ENCODE measurements at regions not wholly inside any gene's neighbourhood (a gene's known extent, or its start where the extent isn't known, plus 50 kb on each side); places are given as distances from the start of the nearest gene placed in this dataset.

DNA sequence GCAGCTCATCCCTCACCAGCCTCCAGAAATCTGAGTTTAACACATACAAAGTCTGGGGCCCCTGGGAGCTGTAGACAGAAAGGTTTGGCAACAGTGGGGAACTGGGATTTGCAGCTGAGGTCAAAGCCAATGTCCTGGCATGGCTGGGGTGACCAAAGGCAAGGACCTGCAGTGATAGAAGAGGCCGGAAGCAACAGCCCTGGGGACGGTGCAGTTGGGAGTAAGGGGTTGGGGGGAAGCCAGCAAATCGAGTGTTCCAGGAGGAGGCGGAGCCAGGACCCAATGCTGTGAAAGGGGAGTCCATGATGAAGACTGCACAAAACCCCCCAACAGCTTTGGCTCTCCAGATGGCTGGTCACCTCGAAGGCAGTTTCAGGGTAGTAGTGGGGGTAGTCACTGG lies 74.1 kb upstream of the SPATA12 start:
- TF ChIP-seq POLR2A (IDR thresholded peaks at IDR 0.05) = no peak
- TF ChIP-seq, protein P1, sequence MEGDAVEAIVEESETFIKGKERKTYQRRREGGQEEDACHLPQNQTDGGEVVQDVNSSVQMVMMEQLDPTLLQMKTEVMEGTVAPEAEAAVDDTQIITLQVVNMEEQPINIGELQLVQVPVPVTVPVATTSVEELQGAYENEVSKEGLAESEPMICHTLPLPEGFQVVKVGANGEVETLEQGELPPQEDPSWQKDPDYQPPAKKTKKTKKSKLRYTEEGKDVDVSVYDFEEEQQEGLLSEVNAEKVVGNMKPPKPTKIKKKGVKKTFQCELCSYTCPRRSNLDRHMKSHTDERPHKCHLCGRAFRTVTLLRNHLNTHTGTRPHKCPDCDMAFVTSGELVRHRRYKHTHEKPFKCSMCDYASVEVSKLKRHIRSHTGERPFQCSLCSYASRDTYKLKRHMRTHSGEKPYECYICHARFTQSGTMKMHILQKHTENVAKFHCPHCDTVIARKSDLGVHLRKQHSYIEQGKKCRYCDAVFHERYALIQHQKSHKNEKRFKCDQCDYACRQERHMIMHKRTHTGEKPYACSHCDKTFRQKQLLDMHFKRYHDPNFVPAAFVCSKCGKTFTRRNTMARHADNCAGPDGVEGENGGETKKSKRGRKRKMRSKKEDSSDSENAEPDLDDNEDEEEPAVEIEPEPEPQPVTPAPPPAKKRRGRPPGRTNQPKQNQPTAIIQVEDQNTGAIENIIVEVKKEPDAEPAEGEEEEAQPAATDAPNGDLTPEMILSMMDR (IDR thresholded peaks at IDR 0.05) = no peak
